GM23338 (cell line): ENCODE measurements at regions not wholly inside any gene's neighbourhood (a gene's known extent, or its start where the extent isn't known, plus 50 kb on each side); places are given as distances from the start of the nearest gene placed in this dataset.

ENCODE experiments used
- ATAC-seq: fragments of 200-7000 bp; cut with Tn5 transposase; 3 replicates; pipeline ENCODE4 v1.9.1; 2020
- DNase-seq: peaks from one replicate; pipeline ENCODE4 v3.0.0-alpha.2; 2015; ENCODE audit warnings: low spot score
- H2AFZ ChIP-seq: fragments of 200-600 bp; sonication (generic); 2 replicates; pipeline ENCODE4 v1.8.0; 2016; ENCODE audit warnings: antibody characterized with exemption, mild to moderate bottlenecking, moderate library complexity
- H3F3A ChIP-seq: fragments of 200-600 bp; sonication (generic); replicated peaks from 2 replicates; pipeline ENCODE4 v1.8.0; 2017; ENCODE audit warnings: antibody characterized with exemption, mixed run types, low read depth
- H3K27ac ChIP-seq: fragments of 200-600 bp; sonication (generic); 2 replicates; pipeline ENCODE4 v1.6.1; 2016; ENCODE audit warnings: low read depth
- H3K27me3 ChIP-seq: fragments of 200-600 bp; sonication (generic); 2 replicates; pipeline ENCODE4 v1.8.0; 2016; ENCODE audit warnings: mild to moderate bottlenecking, mixed run types, moderate library complexity; ENCODE audit not compliant: insufficient read depth
- H3K36me3 ChIP-seq: fragments of 200-600 bp; sonication (generic); 2 replicates; pipeline ENCODE4 v1.8.0; 2016; ENCODE audit warnings: mild to moderate bottlenecking; ENCODE audit not compliant: insufficient read depth
- H3K4me1 ChIP-seq: fragments of 200-600 bp; sonication (generic); 2 replicates; pipeline ENCODE4 v1.8.0; 2016; ENCODE audit warnings: mild to moderate bottlenecking, moderate library complexity; ENCODE audit not compliant: insufficient read depth
- H3K4me2 ChIP-seq: fragments of 200-600 bp; sonication (generic); 2 replicates; pipeline ENCODE4 v1.7.1; 2017; ENCODE audit warnings: mixed run types
- H3K4me3 ChIP-seq: fragments of 200-600 bp; sonication (generic); 2 replicates; pipeline ENCODE4 v1.6.1; 2016; ENCODE audit warnings: mixed run types
- H3K79me2 ChIP-seq: fragments of 200-600 bp; sonication (generic); replicated peaks from 2 replicates; pipeline ENCODE4 v1.8.0; 2017; ENCODE audit warnings: mild to moderate bottlenecking; ENCODE audit not compliant: insufficient read depth
- H3K9me2 ChIP-seq: fragments of 200-600 bp; sonication (generic); 2 replicates; pipeline ENCODE4 v1.8.0; 2017; ENCODE audit not compliant: insufficient read depth
- H4K20me1 ChIP-seq: fragments of 200-600 bp; sonication (generic); replicated peaks from 2 replicates; pipeline ENCODE4 v1.8.0; 2017; ENCODE audit warnings: mild to moderate bottlenecking; ENCODE audit not compliant: insufficient read depth
- H3K27ac Mint-ChIP-seq: 2 replicates; pipeline ENCODE4 v1.8.0; 2020; ENCODE audit warnings: inconsistent platforms, mild to moderate bottlenecking, moderate library complexity, mixed read lengths
- H3K27me3 Mint-ChIP-seq: 3 replicates; pipeline ENCODE4 v1.8.0; 2022; ENCODE audit warnings: low read depth, mild to moderate bottlenecking, moderate library complexity, mixed read lengths, inconsistent platforms; ENCODE audit not compliant: insufficient read depth, poor library complexity
- H3K36me3 Mint-ChIP-seq: 3 replicates; pipeline ENCODE4 v1.8.0; 2021; ENCODE audit warnings: low read depth, mild to moderate bottlenecking, inconsistent platforms, moderate library complexity, mixed read lengths
- H3K4me1 Mint-ChIP-seq: 3 replicates; pipeline ENCODE4 v1.8.0; 2020; ENCODE audit warnings: mild to moderate bottlenecking, inconsistent platforms, mixed read lengths
- H3K4me3 Mint-ChIP-seq: 3 replicates; pipeline ENCODE4 v1.8.0; 2021; ENCODE audit warnings: moderate library complexity, mild to moderate bottlenecking, inconsistent platforms, mixed read lengths
- H3K9me3 Mint-ChIP-seq: 3 replicates; pipeline ENCODE4 v1.8.0; 2020; ENCODE audit warnings: moderate library complexity, mild to moderate bottlenecking, inconsistent platforms, mixed read lengths
- CREB1 ChIP-seq: fragments of 250-450 bp; sonication (Bioruptor Pico); IDR thresholded peaks from 2 replicates; pipeline ENCODE4 v1.5.0; 2020; ENCODE audit warnings: low read depth, mild to moderate bottlenecking, moderate library complexity
- EZH2 ChIP-seq: fragments of 200-600 bp; sonication (generic); IDR thresholded peaks from one replicate; pipeline ENCODE4 v1.8.0; 2017; ENCODE audit warnings: antibody characterized with exemption, mild to moderate bottlenecking, low read depth; ENCODE audit not compliant: unreplicated experiment
- EZH2phosphoT487 ChIP-seq: fragments of 200-600 bp; sonication (generic); IDR thresholded peaks from one replicate; pipeline ENCODE4 v1.8.1; 2018; ENCODE audit warnings: antibody characterized with exemption; ENCODE audit not compliant: unreplicated experiment
- JUNB ChIP-seq: IDR thresholded peaks from one replicate; pipeline ENCODE4 v1.6.1; 2016; ENCODE audit warnings: antibody characterized with exemption; ENCODE audit not compliant: unreplicated experiment
- POLR2AphosphoS5 ChIP-seq: IDR thresholded peaks from 2 replicates; pipeline ENCODE4 v1.6.1; 2016; ENCODE audit warnings: antibody characterized with exemption, low read depth
- STAT1 ChIP-seq: IDR thresholded peaks from one replicate; pipeline ENCODE4 v1.6.1; 2016; ENCODE audit warnings: antibody characterized with exemption; ENCODE audit not compliant: unreplicated experiment
- ZNF331 ChIP-seq: fragments of 250-450 bp; sonication (Bioruptor Pico); IDR thresholded peaks from 2 replicates; pipeline ENCODE4 v1.5.0; 2020; ENCODE audit warnings: low read depth, mild to moderate bottlenecking, moderate library complexity
- TF ChIP-seq, protein P1 (sequence below), 2 experiments: fragments of 200-600 bp in 1 of 2; sonication (generic) in 1 of 2; conservative IDR thresholded peaks; 2 replicates each; pipeline versions ENCODE4 v1.5.1 to v1.6.1; 2016 to 2017; ENCODE audit warnings: antibody characterized with exemption in 2 of 2, low read depth in 2 of 2, mild to moderate bottlenecking in 2 of 2, moderate library complexity in 1 of 2
- TF ChIP-seq, protein P2 (sequence below): IDR thresholded peaks from one replicate; pipeline ENCODE4 v1.6.1; 2018; ENCODE audit warnings: antibody characterized with exemption; ENCODE audit not compliant: unreplicated experiment
- TF ChIP-seq, protein P3 (sequence below): IDR thresholded peaks from 2 replicates; pipeline ENCODE4 v1.6.1; 2016; ENCODE audit warnings: antibody characterized with exemption

DNA sequence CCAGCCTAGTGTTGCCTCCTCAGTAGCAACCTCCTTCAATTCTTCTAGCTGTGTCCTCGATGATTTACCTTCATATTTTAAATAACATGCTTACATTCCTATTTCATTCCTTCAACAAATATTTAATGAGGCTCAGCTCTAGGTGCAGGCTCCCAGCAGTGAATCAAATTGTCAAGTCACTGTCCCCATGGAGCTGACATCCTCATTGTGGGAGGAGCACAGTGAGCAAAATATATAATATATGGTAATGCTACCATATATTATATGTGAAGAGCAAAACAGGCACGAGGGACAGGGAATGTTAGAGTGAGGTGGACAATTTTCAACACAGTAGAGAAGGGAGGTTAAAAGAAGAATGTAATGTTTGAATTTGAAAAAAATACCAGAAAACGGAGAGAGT is 869.1 kb downstream of the SLC4A3 start:
- H3K27ac Mint-ChIP-seq = no peak overlapping the region
- no peaks in the 10 kb centered on the region for H3F3A ChIP-seq
- no peak overlapping the region for H2AFZ ChIP-seq
- no peaks in the 10 kb centered on the region for H3K79me2 ChIP-seq
- peaks cover 27% of the 10 kb centered on the region for H3K9me2 ChIP-seq
- ATAC-seq (no peak), DNase-seq (no peak)
- no peaks in the 10 kb centered on the region for H4K20me1 ChIP-seq
- H3K36me3 Mint-ChIP-seq = peaks cover 7% of the 10 kb centered on the region; the same call in 2 of the 3 replicates
- no peaks in the 10 kb centered on the region for H3K27me3 Mint-ChIP-seq
- H3K4me2 ChIP-seq = no peak overlapping the region
- peaks cover 10% of the 10 kb centered on the region for H3K9me3 Mint-ChIP-seq
- no peaks in the 10 kb centered on the region for H3K4me1 ChIP-seq
- no peaks in the 10 kb centered on the region for H3K27me3 ChIP-seq
- TF ChIP-seq EZH2 = no peak
- no peak overlapping the region for H3K4me3 ChIP-seq
- H3K27ac ChIP-seq = no peak overlapping the region
- no peaks in the 10 kb centered on the region; the same call in 2 of the 3 replicates for H3K4me1 Mint-ChIP-seq
- no peaks in the 10 kb centered on the region; the same call in 1 of the 2 replicates for H3K36me3 ChIP-seq
- H3K4me3 Mint-ChIP-seq = no peak overlapping the region

DNA sequence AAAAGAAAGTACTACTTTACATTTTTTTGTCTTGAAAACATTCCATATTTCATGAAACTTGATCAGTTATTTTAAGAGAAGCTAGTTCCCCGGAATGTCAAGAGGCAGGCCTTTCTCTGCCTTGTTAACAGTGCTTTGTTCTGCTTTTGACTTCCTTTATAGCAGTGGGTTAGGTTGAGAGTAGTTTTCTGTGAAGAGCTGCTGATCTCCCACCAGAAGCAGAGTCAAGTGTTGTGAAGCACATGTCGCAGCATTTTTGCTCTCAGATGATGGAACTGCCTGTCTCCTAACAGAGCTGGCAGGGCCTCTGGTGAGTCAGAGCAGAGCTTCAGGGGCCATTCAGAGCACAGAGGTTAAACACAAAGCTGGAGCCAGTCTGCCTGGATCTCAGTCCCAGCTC is 871.8 kb downstream of the SLC4A3 start:
- no peak for DNase-seq
- Mint-ChIP-seq H3K9me3 (peaks cover 14% of the 10 kb centered on the region), H3K36me3 (peaks cover 17% of the 10 kb centered on the region), H3K27me3 (no peaks in the 10 kb centered on the region), H3K4me3 (no peak overlapping the region), H3K4me1 (peaks cover 9% of the 10 kb centered on the region), H3K27ac (no peak overlapping the region)
- Histone ChIP-seq H3K4me1 (peaks cover 8% of the 10 kb centered on the region), H3K9me2 (peaks cover 39% of the 10 kb centered on the region), H3K4me3 (no peak overlapping the region), H3F3A (no peaks in the 10 kb centered on the region), H3K79me2 (no peaks in the 10 kb centered on the region), H4K20me1 (no peaks in the 10 kb centered on the region), H3K27ac (no peak overlapping the region), H3K4me2 (no peak overlapping the region), H3K36me3 (no peaks in the 10 kb centered on the region; the same call in 1 of the 2 replicates), H2AFZ (peak overlapping the region; percentile 2; the same call in 1 of the 2 replicates), H3K27me3 (no peaks in the 10 kb centered on the region)
- ATAC-seq = no peak
- no peak for TF ChIP-seq ZNF331 (CRISPR knock-in tag)
- TF ChIP-seq JUNB = no peak
- TF ChIP-seq, protein P1, sequence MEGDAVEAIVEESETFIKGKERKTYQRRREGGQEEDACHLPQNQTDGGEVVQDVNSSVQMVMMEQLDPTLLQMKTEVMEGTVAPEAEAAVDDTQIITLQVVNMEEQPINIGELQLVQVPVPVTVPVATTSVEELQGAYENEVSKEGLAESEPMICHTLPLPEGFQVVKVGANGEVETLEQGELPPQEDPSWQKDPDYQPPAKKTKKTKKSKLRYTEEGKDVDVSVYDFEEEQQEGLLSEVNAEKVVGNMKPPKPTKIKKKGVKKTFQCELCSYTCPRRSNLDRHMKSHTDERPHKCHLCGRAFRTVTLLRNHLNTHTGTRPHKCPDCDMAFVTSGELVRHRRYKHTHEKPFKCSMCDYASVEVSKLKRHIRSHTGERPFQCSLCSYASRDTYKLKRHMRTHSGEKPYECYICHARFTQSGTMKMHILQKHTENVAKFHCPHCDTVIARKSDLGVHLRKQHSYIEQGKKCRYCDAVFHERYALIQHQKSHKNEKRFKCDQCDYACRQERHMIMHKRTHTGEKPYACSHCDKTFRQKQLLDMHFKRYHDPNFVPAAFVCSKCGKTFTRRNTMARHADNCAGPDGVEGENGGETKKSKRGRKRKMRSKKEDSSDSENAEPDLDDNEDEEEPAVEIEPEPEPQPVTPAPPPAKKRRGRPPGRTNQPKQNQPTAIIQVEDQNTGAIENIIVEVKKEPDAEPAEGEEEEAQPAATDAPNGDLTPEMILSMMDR (conservative IDR thresholded peaks at IDR 0.05; ENCODE audit: low read depth in 2 of 2) = no peak

DNA sequence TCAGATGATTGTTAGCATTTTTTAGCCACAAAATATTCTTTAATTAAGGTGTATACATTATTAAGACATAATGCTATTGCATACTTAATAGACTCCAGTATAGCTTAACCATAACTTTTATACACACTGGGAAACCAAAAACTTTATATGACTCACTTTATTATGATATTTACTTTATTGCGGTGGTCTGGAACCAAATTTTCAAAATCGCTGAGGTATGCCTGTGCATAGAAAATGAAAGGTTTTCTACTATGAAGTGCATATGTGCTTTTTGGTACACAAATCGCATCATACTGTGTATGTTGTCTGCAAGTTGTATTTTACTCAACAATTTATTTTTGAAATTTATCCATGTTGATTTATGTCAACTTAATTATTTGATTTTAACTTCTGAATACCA is 875.1 kb downstream of the SLC4A3 start:
- Histone ChIP-seq H3K4me2 (no peak overlapping the region), H3K27me3 (no peaks in the 10 kb centered on the region), H3K27ac (no peak overlapping the region), H3K9me2 (peaks cover 31% of the 10 kb centered on the region), H3K4me3 (no peak overlapping the region), H2AFZ (no peak overlapping the region), H3K36me3 (no peaks in the 10 kb centered on the region; the same call in 1 of the 2 replicates), H4K20me1 (no peaks in the 10 kb centered on the region), H3K4me1 (peaks cover 35% of the 10 kb centered on the region), H3K79me2 (no peaks in the 10 kb centered on the region), H3F3A (no peaks in the 10 kb centered on the region)
- H3K9me3 Mint-ChIP-seq = peaks cover 11% of the 10 kb centered on the region
- DNase-seq (no peak), ATAC-seq (no peak)
- no peak overlapping the region for H3K27ac Mint-ChIP-seq
- no peaks in the 10 kb centered on the region for H3K27me3 Mint-ChIP-seq
- H3K4me1 Mint-ChIP-seq = peaks cover 32% of the 10 kb centered on the region
- H3K4me3 Mint-ChIP-seq = no peak overlapping the region
- H3K36me3 Mint-ChIP-seq = peaks cover 19% of the 10 kb centered on the region
- TF ChIP-seq STAT1 = no peak
- TF ChIP-seq, protein P1 (conservative IDR thresholded peaks at IDR 0.05; ENCODE audit: low read depth in 2 of 2) = no peak
- TF ChIP-seq EZH2phosphoT487 = no peak
- TF ChIP-seq, protein P2, sequence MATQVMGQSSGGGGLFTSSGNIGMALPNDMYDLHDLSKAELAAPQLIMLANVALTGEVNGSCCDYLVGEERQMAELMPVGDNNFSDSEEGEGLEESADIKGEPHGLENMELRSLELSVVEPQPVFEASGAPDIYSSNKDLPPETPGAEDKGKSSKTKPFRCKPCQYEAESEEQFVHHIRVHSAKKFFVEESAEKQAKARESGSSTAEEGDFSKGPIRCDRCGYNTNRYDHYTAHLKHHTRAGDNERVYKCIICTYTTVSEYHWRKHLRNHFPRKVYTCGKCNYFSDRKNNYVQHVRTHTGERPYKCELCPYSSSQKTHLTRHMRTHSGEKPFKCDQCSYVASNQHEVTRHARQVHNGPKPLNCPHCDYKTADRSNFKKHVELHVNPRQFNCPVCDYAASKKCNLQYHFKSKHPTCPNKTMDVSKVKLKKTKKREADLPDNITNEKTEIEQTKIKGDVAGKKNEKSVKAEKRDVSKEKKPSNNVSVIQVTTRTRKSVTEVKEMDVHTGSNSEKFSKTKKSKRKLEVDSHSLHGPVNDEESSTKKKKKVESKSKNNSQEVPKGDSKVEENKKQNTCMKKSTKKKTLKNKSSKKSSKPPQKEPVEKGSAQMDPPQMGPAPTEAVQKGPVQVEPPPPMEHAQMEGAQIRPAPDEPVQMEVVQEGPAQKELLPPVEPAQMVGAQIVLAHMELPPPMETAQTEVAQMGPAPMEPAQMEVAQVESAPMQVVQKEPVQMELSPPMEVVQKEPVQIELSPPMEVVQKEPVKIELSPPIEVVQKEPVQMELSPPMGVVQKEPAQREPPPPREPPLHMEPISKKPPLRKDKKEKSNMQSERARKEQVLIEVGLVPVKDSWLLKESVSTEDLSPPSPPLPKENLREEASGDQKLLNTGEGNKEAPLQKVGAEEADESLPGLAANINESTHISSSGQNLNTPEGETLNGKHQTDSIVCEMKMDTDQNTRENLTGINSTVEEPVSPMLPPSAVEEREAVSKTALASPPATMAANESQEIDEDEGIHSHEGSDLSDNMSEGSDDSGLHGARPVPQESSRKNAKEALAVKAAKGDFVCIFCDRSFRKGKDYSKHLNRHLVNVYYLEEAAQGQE = no peak
- TF ChIP-seq POLR2AphosphoS5 = no peak
- TF ChIP-seq CREB1 (CRISPR knock-in tag) = no peak
- TF ChIP-seq, protein P3, sequence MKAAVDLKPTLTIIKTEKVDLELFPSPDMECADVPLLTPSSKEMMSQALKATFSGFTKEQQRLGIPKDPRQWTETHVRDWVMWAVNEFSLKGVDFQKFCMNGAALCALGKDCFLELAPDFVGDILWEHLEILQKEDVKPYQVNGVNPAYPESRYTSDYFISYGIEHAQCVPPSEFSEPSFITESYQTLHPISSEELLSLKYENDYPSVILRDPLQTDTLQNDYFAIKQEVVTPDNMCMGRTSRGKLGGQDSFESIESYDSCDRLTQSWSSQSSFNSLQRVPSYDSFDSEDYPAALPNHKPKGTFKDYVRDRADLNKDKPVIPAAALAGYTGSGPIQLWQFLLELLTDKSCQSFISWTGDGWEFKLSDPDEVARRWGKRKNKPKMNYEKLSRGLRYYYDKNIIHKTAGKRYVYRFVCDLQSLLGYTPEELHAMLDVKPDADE = no peak
- TF ChIP-seq EZH2 = no peak
